HCEC 1CT (cell line): ENCODE measurements at regions not wholly inside any gene's neighbourhood (a gene's known extent, or its start where the extent isn't known, plus 50 kb on each side); places are given as distances from the start of the nearest gene placed in this dataset.
"Not testable (repeated sequence)": the region's sequence is repeated elsewhere in the genome, so short reads cannot be mapped to it uniquely, and the experiment has no call there.

ENCODE experiments used
- DNase-seq: peaks from one replicate; pipeline ENCODE4 v3.0.0-alpha.2; 2017

DNA sequence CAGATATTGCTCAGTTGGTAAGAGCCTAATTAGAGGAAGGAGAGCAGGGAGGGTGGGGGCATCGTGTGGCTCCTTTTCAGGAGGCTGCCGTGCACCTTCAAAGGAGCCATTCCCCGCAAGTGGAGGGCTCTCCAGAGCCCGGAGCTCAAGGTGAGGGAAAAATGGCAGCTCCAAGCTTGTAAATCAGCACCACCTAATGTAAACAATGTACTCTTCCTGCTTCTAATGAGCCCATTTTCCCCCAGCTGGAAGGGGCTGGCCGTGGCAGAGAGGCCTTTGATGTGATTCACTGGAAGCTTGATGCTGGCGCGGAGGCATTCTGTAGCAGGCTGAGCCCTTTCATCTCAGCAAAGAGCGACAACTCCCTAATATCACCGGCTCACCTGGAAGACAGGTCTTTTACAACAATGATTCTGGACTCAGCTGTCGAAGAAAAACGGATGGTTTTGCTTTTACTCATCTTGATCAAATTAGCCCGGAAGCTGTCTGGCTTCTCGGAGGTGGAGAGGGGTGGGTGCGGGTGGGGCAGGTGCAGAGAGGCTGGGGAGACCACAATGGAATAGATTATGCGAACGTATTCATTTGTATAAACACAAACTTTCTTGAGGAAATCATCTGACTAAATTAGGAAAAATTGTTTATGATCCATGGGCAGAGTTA lies 112.5 kb downstream of the RRAGC start:
- DNase-seq: no peak

DNA sequence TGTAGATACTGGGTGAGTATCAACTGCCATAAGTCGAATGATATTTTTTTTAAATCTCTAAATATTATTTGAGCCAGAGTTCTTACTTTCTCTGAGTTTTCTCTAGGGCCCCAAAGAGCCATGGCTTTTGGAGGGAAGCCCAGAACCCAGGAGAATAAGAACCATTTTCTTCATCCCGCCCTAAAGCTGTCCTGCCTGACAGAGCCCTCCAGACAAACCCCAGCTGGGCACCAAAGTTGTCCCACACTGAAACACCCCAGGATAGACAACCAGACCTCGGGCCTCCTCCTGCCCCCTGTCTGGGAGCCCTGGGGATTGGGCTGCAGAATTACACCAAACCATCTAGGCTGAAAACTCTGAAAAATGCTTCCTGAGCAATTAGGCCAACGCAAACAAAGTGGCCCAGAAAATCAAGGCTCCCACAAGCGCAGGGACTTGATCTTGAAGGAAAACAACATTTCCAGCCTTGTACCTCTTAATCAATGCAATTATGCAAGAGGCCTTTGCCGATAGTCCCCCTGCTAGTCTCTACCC lies 113.1 kb downstream of the RRAGC start:
- DNase-seq: no peak

DNA sequence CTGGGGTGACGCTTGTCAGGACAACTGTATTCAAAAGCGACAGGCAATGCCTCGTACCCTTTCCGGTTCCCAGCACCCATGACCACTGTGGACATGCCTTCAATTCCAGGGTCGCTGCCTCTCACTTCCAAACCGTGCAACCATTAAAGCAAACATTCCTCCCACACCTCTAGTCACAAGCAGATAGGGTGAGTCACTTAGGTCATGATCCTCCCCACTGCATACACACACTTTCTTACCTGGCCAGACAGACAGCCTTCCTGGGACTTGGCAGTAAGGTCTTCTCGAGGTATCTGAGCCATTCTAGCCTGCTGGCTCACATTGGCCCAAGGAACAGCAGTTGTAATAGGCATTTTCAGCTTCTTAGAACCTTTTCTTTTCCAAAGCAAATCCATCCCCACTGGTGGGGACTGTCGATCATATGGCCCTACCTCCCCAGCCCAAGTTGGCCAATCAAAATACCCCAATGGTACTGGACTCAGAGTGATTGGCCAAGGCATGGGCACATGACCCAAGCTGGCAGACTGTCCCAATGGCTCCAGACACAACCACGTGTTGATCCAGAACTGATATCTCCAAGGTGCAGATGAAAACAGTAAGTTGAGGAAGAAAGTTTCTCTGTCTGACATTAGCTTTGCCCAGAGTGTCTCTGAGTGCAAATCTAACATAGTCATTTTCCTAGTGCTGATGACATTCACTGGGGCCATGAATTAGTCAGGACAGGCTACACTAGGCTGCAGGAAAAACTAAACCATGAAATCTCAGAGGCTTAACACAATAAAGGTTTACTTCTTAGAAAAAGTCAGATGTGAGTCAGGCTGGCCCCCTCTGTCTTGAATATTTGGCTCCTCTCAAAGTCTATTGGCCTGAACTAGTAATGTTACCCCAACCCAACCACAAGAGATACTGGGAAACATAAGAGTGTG lies 113.8 kb downstream of the RRAGC start:
- DNase-seq: no peak

DNA sequence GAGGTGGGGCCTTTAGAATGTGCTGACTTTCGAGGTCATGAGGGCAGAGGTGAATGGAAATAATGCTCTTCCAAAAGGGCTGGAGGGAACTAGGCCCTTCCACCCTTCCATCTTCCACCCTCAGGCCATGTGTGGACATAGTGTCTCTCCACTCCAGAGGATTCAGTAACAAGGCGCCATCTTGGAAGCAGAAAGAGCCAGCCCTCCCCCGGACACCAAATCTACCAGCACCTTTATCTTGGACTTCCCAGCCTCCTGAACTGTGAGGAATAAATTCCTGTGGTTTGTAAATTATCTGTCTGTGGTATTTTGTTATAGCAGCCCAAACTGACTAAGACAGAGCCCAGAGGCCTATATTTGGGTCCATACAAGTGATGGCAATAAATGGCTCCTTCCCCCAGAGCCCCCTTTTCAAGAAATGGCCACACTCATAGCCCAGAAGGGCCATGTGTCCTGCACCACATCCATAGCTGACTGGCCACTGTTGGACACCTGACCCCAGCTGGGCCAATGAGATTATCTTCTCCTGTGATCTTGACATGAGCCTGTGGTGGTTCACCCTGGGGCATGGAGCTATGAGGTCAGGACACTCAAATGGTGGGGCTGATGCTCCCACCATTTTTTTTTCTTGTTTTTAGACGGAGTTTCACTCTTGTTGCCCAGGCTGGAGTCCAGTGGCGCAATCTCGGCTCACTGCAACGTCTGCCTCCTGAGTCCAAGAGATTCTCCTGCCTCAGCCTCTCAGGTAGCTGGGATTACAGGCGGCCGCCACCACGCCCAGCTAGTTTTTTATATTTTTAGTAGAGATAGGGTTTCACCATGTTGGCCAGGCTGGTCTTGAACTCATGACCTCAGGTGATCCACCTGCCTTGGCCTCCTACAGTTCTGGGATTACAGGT lies 114.9 kb downstream of the RRAGC start:
- no peak for DNase-seq

- DNase-seq: no peak
Observed at GRCh38 chr1:38743184-38743583, 116.4 kb downstream of the RRAGC start.

DNA sequence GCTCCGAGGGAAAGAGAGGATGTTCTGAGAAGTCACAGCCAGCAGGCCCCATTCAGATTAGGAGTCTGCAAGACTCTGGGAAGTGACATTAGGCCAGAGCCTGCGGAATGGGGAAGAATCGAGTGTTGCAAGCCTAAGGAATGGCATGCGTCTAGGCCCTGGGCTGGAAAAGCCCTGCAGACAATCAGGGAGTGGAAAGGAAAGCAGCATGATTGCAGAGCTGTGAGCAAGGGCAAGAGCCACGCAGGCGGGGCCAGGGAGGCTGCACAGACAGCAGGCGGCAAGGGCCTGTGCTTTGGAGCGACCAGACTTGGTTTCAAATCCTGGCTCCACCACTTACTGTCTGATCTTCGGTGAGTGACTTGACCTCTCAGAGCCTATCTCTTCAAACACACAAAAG lies 118.2 kb downstream of the RRAGC start:
- no peak for DNase-seq

GRCh38 chr1:38740487-38740886 lies 119.1 kb downstream of the RRAGC start:
- no peak for DNase-seq

DNA sequence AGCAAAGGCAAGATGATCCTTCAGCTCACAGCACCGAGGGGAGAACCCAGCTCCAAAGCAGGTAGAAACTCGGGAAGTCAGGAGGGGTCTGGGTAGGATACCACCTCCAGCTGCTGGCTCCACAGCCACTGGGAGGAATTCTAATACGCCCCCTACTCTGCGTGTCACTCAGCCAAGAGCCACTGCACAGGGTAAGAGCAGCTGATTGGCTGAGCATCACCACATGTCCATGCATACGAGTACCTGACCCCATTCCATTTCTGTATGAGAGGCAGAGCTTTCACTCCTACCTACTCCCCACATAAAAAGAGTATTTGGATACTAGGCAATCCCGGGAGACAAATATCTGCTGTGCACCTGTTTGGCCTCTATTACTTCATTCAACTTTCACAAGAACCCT lies 121.4 kb downstream of the RRAGC start:
- no peak for DNase-seq

- no peak for DNase-seq
Observed at GRCh38 chr1:38736399-38736798, 123.2 kb downstream of the RRAGC start.

- no peak for DNase-seq
Observed at GRCh38 chr1:38735651-38736161, 123.9 kb downstream of the RRAGC start.

- DNase-seq: no peak
Observed at GRCh38 chr1:38733761-38734160, 125.8 kb downstream of the RRAGC start.

GRCh38 chr1:38730511-38731397 lies 128.8 kb downstream of the RRAGC start:
- DNase-seq: peak; percentile 17

DNA sequence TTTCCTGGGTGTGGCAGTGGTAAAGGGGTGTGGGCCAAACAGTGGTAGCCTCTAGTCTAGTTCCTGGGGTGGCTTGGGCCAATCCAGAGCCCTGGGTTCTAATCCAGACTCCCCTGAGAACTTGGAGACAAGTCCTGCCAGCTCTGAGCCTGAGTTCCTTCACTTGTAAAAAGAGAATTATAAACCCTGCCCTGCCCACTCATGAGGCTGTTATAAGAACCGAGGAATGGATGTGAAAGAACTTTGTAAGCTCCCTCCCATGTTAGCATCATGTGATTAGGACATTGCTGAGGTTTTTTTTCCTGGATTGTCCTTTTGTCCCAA lies 131.0 kb downstream of the RRAGC start:
- DNase-seq: no peak

GRCh38 chr1:38727684-38728584 lies 131.6 kb downstream of the RRAGC start:
- no peak for DNase-seq

DNA sequence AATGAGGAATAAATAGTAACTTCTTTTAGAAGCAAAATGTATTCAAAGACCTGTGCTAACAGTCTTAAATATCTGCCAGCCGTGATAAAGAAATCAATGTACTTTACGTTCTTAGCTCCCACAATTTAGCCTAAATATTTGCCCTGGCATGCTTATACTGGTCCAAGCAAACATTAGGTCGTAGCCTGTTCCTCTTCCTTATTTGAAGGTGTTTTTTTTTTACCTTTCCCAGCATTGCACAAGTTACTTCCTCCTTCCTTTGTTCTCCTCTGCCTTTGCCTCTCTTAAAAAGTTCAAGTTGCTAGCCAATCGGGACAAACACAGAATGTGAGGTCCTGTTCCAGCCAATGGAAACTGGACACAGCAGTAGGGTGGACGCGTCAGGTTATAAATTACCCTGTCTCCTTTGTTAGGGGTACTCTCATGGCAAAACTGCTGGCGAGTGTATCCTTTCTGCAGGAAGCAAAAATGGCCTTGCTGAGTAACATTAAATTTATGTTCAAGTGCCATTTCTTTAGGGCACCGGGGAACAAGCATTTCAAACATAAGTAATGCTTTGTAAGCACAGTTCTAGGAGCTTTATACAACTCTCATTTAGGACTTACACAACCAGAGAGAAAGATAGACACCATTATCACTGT lies 134.1 kb downstream of the RRAGC start:
- not testable (repeated sequence) for DNase-seq

- DNase-seq: no peak
Observed at GRCh38 chr1:38724160-38725131, 135.1 kb downstream of the RRAGC start.

- DNase-seq: no peak
Observed at GRCh38 chr1:38721816-38722215, 137.8 kb downstream of the RRAGC start.

- DNase-seq: no peak
Observed at GRCh38 chr1:38719880-38720279, 139.7 kb downstream of the RRAGC start.

GRCh38 chr1:38718031-38718430 lies 141.5 kb downstream of the RRAGC start:
- no peak for DNase-seq
